A549 (cell line): ENCODE measurements at regions not wholly inside any gene's neighbourhood (a gene's known extent, or its start where the extent isn't known, plus 50 kb on each side); places are given as distances from the start of the nearest gene placed in this dataset.

ENCODE experiments used
- BHLHE40 ChIP-seq: IDR thresholded peaks from 2 replicates; pipeline ENCODE4 v1.6.1; 2012; ENCODE audit warnings: low read depth, low read length, inconsistent platforms
- CBX2 ChIP-seq: fragments of 200-600 bp; sonication (generic); IDR thresholded peaks from 2 replicates; pipeline ENCODE4 v1.6.1; 2016; ENCODE audit warnings: low read depth, mild to moderate bottlenecking, borderline replicate concordance
- CBX8 ChIP-seq: fragments of 200-600 bp; sonication (generic); IDR thresholded peaks from 2 replicates; pipeline ENCODE4 v1.6.1; 2016
- EP300 ChIP-seq, 2 experiments: fragments of >200 bp; sonication (Bioruptor Twin); formaldehyde crosslinking; IDR thresholded peaks; 2 replicates in 1 of 2; 3 replicates in 1 of 2; pipeline ENCODE4 v1.6.1; 2016 to 2017
- FOSL2 ChIP-seq, 2 experiments: fragments of 450-650 bp in 1 of 2; fragments of >200 bp in 1 of 2; sonication (Bioruptor Twin) in 1 of 2; formaldehyde crosslinking; IDR thresholded peaks; 2 replicates each; pipeline versions ENCODE4 v1.5.0 to v1.6.1; 2016 to 2020; ENCODE audit warnings: mild to moderate bottlenecking in 1 of 2, moderate library complexity in 1 of 2
- HDAC2 ChIP-seq: fragments of 200-600 bp; sonication (generic); IDR thresholded peaks from 2 replicates; pipeline ENCODE4 v1.6.1; 2016
- HOXA7 ChIP-seq: fragments of 250-450 bp; sonication (Bioruptor Pico); IDR thresholded peaks from 2 replicates; pipeline ENCODE4 v1.5.0; 2020; ENCODE audit warnings: mild to moderate bottlenecking, moderate library complexity
- JUN ChIP-seq, 2 experiments: fragments of >200 bp; sonication (Bioruptor Twin); formaldehyde crosslinking; IDR thresholded peaks; 2 replicates in 1 of 2; 3 replicates in 1 of 2; pipeline ENCODE4 v1.6.1; 2016 to 2017
- MAFK ChIP-seq: fragments of 450-650 bp; IDR thresholded peaks from 2 replicates; pipeline ENCODE4 v1.6.1; 2014; ENCODE audit not compliant: partially characterized antibody
- PHF8 ChIP-seq: fragments of 200-600 bp; sonication (generic); IDR thresholded peaks from 2 replicates; pipeline ENCODE4 v1.6.1; 2016; ENCODE audit warnings: low read depth, mild to moderate bottlenecking, antibody characterized with exemption, moderate library complexity, borderline replicate concordance
- POLR2A ChIP-seq: IDR thresholded peaks from 2 replicates; pipeline ENCODE4 v1.6.1; 2012; ENCODE audit warnings: mild to moderate bottlenecking, low read length
- RFX5 ChIP-seq: fragments of 450-650 bp; IDR thresholded peaks from 2 replicates; pipeline ENCODE4 v1.7.1; 2014; ENCODE audit warnings: antibody characterized with exemption, mild to moderate bottlenecking, moderate library complexity
- TF ChIP-seq, protein P1 (sequence below): fragments of >200 bp; sonication (Bioruptor Twin); formaldehyde crosslinking; IDR thresholded peaks from 3 replicates; pipeline ENCODE4 v1.5.1; 2016

DNA sequence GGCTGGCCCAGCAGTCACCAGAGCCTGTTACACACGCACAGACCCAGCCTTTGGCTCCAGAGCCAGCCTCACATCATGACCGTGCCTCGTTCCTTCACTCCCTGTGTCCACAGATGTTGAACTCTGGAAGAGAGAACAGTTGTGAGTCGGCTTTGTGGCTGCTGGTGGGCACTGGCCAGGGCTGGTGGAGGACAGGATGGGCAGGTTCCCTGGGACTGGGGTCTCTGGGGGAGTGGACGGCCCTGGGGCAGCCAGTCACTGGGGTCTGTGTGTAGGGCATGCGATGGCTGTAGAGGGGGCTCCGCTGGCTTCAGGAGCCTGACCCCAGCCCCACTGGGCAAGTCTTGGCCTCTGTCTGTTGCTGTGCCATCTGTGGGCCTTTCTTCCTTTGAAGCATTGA, 1070.1 kb downstream of the BRD1 start:
- TF ChIP-seq, protein P1, sequence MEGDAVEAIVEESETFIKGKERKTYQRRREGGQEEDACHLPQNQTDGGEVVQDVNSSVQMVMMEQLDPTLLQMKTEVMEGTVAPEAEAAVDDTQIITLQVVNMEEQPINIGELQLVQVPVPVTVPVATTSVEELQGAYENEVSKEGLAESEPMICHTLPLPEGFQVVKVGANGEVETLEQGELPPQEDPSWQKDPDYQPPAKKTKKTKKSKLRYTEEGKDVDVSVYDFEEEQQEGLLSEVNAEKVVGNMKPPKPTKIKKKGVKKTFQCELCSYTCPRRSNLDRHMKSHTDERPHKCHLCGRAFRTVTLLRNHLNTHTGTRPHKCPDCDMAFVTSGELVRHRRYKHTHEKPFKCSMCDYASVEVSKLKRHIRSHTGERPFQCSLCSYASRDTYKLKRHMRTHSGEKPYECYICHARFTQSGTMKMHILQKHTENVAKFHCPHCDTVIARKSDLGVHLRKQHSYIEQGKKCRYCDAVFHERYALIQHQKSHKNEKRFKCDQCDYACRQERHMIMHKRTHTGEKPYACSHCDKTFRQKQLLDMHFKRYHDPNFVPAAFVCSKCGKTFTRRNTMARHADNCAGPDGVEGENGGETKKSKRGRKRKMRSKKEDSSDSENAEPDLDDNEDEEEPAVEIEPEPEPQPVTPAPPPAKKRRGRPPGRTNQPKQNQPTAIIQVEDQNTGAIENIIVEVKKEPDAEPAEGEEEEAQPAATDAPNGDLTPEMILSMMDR = no peak
- no peak for TF ChIP-seq POLR2A
- no peak for TF ChIP-seq CBX2
- TF ChIP-seq EP300 (IDR thresholded peaks at IDR 0.05) = no peak
- no peak for TF ChIP-seq CBX8
- TF ChIP-seq FOSL2 (IDR thresholded peaks at IDR 0.05) = no peak
- TF ChIP-seq FOSL2 (CRISPR knock-in tag; IDR thresholded peaks at IDR 0.05) = no peak
- no peak for TF ChIP-seq MAFK
- no peak for TF ChIP-seq PHF8
- TF ChIP-seq HDAC2 = no peak
- TF ChIP-seq HOXA7 (CRISPR knock-in tag) = no peak
- TF ChIP-seq JUN (IDR thresholded peaks at IDR 0.05) = no peak
- TF ChIP-seq RFX5 = no peak
- TF ChIP-seq BHLHE40 = no peak
